Endothelial cell (in vitro differentiated cells): ENCODE measurements at regions not wholly inside any gene's neighbourhood (a gene's known extent, or its start where the extent isn't known, plus 50 kb on each side); places are given as distances from the start of the nearest gene placed in this dataset.

Experiments
- DNase-seq: peaks from one replicate; pipeline ENCODE4 v3.0.0; 2021; ENCODE audit warnings: low spot score
- H3K27ac Mint-ChIP-seq: one replicate; pipeline ENCODE4 v1.8.0; 2021; ENCODE audit warnings: mixed read lengths, inconsistent platforms; ENCODE audit not compliant: unreplicated experiment
- H3K27me3 Mint-ChIP-seq: one replicate; pipeline ENCODE4 v1.8.0; 2021; ENCODE audit warnings: mild to moderate bottlenecking, moderate library complexity, mixed read lengths, inconsistent platforms; ENCODE audit not compliant: unreplicated experiment
- H3K36me3 Mint-ChIP-seq: one replicate; pipeline ENCODE4 v1.8.0; 2021; ENCODE audit warnings: mild to moderate bottlenecking, low read depth, mixed read lengths, inconsistent platforms; ENCODE audit not compliant: unreplicated experiment
- H3K4me1 Mint-ChIP-seq: one replicate; pipeline ENCODE4 v1.8.0; 2021; ENCODE audit warnings: mild to moderate bottlenecking, mixed read lengths, inconsistent platforms; ENCODE audit not compliant: unreplicated experiment
- H3K4me3 Mint-ChIP-seq: one replicate; pipeline ENCODE4 v1.8.0; 2021; ENCODE audit warnings: mild to moderate bottlenecking, mixed read lengths, inconsistent platforms; ENCODE audit not compliant: unreplicated experiment
- H3K9me3 Mint-ChIP-seq: one replicate; pipeline ENCODE4 v1.8.0; 2021; ENCODE audit warnings: mixed read lengths, inconsistent platforms; ENCODE audit not compliant: unreplicated experiment
- TF ChIP-seq, protein P1 (sequence below): fragments of 200-600 bp; sonication (generic); IDR thresholded peaks from one replicate; pipeline ENCODE4 v1.5.0; 2021; ENCODE audit warnings: antibody characterized with exemption; ENCODE audit not compliant: unreplicated experiment

DNA sequence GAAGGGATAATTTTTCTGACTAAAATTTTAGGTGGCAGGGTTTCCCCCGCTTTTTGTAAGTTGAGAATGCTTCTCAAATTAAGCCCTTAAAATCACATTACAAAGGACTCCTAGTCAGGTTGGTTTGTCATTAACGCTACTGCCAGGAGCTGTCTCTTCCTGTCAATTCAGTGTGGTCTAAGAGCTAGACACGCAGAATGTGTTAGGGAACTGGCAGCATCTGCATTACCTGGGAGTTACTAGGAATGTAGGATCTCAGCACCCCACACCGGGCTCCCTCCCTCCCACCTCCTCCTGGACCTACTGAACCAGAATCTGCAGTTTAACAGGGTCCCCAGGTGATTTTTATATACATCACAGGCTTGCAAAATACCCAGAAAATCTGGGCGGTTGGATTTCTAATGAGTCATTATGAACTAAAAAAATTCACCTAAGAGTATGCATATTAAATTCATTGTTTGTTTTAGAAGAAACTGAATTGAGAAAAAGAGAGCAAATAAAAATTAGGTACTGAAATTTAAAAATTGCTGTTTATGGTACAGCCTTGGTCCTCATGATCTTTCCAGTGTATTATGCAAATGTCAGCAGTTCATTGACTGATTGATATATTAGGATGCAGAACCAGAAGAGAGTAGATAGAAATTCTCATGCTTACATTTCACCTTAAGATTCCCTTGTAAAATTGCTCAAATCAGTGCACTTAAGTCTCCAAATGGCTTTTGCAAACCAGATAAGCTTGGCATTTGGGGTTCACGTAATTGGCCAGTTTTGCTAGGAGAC is 130.9 kb upstream of the ITGA6 start:
- DNase-seq, result no peak
- Mint-ChIP-seq H3K4me1 (no peaks in the 10 kb centered on the region), H3K36me3 (no peaks in the 10 kb centered on the region), H3K27me3 (no peaks in the 10 kb centered on the region), H3K4me3 (no peak overlapping the region), H3K9me3 (no peaks in the 10 kb centered on the region), H3K27ac (no peak overlapping the region)
- TF ChIP-seq, protein P1, sequence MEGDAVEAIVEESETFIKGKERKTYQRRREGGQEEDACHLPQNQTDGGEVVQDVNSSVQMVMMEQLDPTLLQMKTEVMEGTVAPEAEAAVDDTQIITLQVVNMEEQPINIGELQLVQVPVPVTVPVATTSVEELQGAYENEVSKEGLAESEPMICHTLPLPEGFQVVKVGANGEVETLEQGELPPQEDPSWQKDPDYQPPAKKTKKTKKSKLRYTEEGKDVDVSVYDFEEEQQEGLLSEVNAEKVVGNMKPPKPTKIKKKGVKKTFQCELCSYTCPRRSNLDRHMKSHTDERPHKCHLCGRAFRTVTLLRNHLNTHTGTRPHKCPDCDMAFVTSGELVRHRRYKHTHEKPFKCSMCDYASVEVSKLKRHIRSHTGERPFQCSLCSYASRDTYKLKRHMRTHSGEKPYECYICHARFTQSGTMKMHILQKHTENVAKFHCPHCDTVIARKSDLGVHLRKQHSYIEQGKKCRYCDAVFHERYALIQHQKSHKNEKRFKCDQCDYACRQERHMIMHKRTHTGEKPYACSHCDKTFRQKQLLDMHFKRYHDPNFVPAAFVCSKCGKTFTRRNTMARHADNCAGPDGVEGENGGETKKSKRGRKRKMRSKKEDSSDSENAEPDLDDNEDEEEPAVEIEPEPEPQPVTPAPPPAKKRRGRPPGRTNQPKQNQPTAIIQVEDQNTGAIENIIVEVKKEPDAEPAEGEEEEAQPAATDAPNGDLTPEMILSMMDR, result no peak

DNA sequence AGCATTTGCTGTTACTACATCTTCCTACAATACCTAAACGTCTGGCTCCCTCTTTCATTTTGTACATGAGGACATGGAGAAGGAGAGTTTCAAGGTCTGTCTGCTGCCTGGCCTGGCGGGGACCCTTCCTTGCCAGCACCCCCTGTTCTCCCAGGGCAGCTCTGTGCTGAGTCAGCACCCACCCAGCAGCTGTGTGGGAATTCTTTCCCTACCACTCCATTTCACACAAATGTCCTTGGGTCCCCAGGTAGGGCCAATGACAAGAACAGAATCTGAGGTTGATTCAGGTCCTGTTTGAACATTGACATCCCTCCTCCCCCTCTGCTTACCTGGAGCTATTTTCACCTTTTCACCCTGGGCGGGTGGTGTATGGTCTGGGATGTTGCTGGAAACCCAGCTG is 129.9 kb upstream of the ITGA6 start:
- no peaks in the 10 kb centered on the region for H3K9me3 Mint-ChIP-seq
- no peak for DNase-seq
- TF ChIP-seq, protein P1, result no peak
- no peak overlapping the region for H3K27ac Mint-ChIP-seq
- no peaks in the 10 kb centered on the region for H3K27me3 Mint-ChIP-seq
- no peak overlapping the region for H3K4me3 Mint-ChIP-seq
- no peaks in the 10 kb centered on the region for H3K36me3 Mint-ChIP-seq
- H3K4me1 Mint-ChIP-seq, result no peaks in the 10 kb centered on the region

DNA sequence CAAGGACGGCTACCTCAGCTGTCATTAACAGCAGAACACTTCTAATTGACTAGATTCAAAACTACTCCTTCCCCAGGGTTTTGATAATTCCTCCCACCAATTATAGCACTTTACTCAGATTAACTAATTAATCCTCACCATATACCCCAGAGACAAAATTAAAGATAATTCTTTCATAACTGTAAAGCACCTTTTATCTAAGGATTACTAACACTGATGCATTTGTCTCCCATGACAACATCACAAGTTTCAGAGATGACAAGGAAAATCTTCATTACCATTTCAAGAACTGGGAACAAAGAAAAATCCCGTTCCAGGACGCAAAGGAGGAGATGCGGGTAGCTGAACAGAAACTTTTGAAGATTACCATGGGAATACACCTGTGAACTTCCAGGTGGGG is 129.4 kb upstream of the ITGA6 start:
- TF ChIP-seq, protein P1, result no peak
- DNase-seq, result no peak
- H3K27ac Mint-ChIP-seq, result no peak overlapping the region

DNA sequence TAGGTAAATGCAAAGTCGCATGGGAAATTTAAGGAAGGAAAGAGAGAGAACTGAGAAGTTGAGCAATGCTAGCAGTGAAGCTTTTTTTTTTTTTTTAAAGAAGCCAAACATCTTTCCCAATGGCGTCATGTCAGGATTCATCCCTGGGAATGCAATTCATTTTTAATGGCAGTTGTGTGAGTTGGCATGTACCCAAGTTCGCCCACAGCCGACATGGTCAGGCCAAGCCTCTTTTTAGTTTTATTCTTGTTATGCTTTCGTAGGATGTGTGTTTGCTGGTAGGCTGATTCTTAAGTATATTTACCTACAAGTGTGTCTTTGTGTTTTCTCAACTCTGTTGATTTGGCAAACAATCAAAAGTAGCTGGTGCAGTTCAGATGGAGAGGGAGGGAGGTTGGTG is 127.6 kb upstream of the ITGA6 start:
- Mint-ChIP-seq H3K9me3 (no peaks in the 10 kb centered on the region), H3K27ac (no peak overlapping the region), H3K4me1 (no peaks in the 10 kb centered on the region), H3K27me3 (peaks cover 2% of the 10 kb centered on the region), H3K36me3 (no peaks in the 10 kb centered on the region), H3K4me3 (no peak overlapping the region)
- TF ChIP-seq, protein P1, result no peak
- DNase-seq, result no peak

More for the DNA sequence above, 129.4 kb upstream of the ITGA6 start:
- Mint-ChIP-seq H3K36me3 (no peaks in the 10 kb centered on the region), H3K4me3 (no peak overlapping the region), H3K27me3 (no peaks in the 10 kb centered on the region), H3K4me1 (no peaks in the 10 kb centered on the region), H3K9me3 (no peaks in the 10 kb centered on the region)

DNA sequence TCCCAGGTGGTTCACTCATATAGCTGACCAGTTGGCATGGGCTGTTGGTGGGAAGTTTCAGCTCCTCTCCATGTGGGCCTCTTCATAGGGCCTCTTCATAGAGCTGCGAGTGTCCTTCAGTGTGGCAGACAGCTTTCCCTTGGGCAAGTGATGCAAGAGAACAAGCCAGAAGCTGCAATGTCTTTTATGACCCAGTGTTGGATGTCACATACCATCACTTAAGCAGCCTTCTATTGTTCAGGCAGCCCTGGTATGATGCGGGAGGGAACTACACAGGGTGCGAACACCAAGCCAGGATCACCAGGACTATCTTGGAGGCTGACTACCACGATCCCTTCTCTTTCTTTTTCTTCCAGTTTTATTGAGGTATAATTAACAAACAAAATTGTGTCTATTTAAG is 126.5 kb upstream of the ITGA6 start:
- no peak for DNase-seq
- Mint-ChIP-seq H3K9me3 (no peaks in the 10 kb centered on the region), H3K27me3 (peaks cover 2% of the 10 kb centered on the region), H3K36me3 (no peaks in the 10 kb centered on the region), H3K4me1 (no peaks in the 10 kb centered on the region), H3K4me3 (no peak overlapping the region), H3K27ac (no peak overlapping the region)
- TF ChIP-seq, protein P1, result no peak
